ENCODE measurements at regions not wholly inside any gene's neighbourhood (a gene's known extent, or its start where the extent isn't known, plus 50 kb on each side); places are given as distances from the start of the nearest gene placed in this dataset.

DNA sequence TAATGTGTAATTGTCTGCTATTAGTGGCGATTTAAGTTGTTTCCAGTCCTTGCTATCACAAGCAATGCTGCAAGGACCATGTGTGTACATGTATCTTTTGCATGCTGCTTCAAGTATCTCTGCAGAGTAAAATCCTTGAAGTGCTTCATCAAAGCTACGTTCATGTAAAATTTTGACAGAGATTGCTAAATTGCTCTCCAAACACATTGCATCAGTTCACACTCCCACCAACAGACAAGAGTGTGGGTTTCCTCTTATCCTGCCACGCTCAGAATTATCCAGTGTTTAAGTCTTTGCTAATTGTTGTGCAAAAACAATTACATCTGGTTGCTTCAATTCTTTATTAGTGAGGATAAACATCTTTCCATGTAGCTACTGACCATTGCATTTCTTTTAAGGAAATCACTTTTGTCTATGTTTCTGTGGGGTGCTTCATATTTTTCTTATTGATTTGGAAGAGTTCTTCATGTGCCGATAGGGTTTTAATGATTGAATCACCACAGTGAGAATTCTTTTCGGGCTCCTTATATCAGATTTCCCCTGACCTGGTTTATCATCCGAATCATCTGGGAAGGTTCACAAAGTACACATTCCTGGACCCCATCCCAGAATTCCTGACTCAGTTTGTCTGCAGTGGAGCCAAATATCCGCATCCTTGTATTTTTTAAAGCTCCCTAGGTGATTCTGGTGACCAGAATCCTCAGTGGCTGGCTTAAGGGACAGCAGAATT, 56.3 kb upstream of the GALNT2 start:
- DNase-seq: no peak

- no peak for DNase-seq
These were observed 55.5 kb upstream of the GALNT2 start for GRCh38 chr1:230011333-230012092.

GRCh38 chr1:230012093-230012393, 55.0 kb upstream of the GALNT2 start:
- DNase-seq: no peak

DNA sequence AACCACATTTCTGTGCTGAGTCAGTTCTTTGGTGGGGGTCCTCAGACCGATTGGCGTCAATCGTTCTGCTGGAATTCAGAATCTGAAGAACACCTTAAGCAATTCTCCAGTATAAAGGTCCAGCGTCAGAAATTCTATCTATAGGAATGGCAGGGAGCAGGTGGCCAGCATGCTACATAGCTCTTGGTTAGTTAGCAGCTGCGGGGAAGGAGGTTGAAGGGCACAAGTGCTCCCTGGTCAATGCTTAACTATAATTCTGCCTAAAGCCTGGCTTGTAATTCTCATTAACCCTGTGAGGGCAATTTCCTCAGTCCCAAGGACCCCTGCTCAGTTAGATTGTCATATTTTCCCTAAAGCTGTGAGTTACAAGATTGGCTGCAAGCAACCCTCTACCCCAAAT, 54.3 kb upstream of the GALNT2 start:
- no peak for DNase-seq

GRCh38 chr1:230016159-230016558, 50.9 kb upstream of the GALNT2 start:
- DNase-seq: no peak

Measured in activated CD4-positive, alpha-beta T cell treated with anti-CD3 and anti-CD28 coated beads, Interleukin-2, amount 50 U/mL, for 16 hours (primary cell).